ENCODE measurements at regions not wholly inside any gene's neighbourhood (a gene's known extent, or its start where the extent isn't known, plus 50 kb on each side); places are given as distances from the start of the nearest gene placed in this dataset.

GRCh38 chr12:84756961-84757360 lies 155.6 kb downstream of the SLC6A15 start:
- TF ChIP-seq CTCF (IDR thresholded peaks at IDR 0.05): no peak
- no peak for ATAC-seq

GRCh38 chr12:84745127-84745526 lies 167.5 kb downstream of the SLC6A15 start:
- no peak for DNase-seq
- intact Hi-C loops (cut with DNase I): no loop called here
- Histone ChIP-seq H3K4me3 (no peak overlapping the region), H3K36me3 (no peaks in the 10 kb centered on the region), H3K9me3 (no peaks in the 10 kb centered on the region), H3K27ac (no peak overlapping the region), H3K4me1 (no peaks in the 10 kb centered on the region), H3K27me3 (no peaks in the 10 kb centered on the region)
- ATAC-seq: no peak
- no peak for TF ChIP-seq CTCF (IDR thresholded peaks at IDR 0.05)

More at GRCh38 chr12:84756961-84757360, 155.6 kb downstream of the SLC6A15 start:
- Histone ChIP-seq H3K9me3 (no peaks in the 10 kb centered on the region), H3K4me1 (no peaks in the 10 kb centered on the region), H3K27ac (no peak overlapping the region), H3K4me3 (no peak overlapping the region), H3K36me3 (no peaks in the 10 kb centered on the region), H3K27me3 (no peaks in the 10 kb centered on the region)
- intact Hi-C loops (cut with DNase I): no loop called here
- DNase-seq: no peak

GRCh38 chr12:84741692-84742091 lies 170.9 kb downstream of the SLC6A15 start:
- ATAC-seq (peak; percentile 39), DNase-seq (peak in 2 of 4 donors; percentile 58 to 75)
- Histone ChIP-seq H3K4me3 (no peak overlapping the region), H3K27me3 (no peaks in the 10 kb centered on the region), H3K4me1 (no peaks in the 10 kb centered on the region), H3K27ac (no peak overlapping the region), H3K36me3 (no peaks in the 10 kb centered on the region), H3K9me3 (no peaks in the 10 kb centered on the region)
- intact Hi-C loops (cut with DNase I): no loop called here
- no peak for TF ChIP-seq CTCF (IDR thresholded peaks at IDR 0.05)

GRCh38 chr12:84741031-84741430 lies 171.6 kb downstream of the SLC6A15 start:
- H3K36me3 ChIP-seq: no peaks in the 10 kb centered on the region
- no peak for DNase-seq
- intact Hi-C loops (cut with DNase I): no loop called here
- TF ChIP-seq CTCF (IDR thresholded peaks at IDR 0.05): no peak
- no peak for ATAC-seq
- no peak overlapping the region for H3K4me3 ChIP-seq
- H3K27me3 ChIP-seq: no peaks in the 10 kb centered on the region
- H3K9me3 ChIP-seq: no peaks in the 10 kb centered on the region
- no peaks in the 10 kb centered on the region for H3K4me1 ChIP-seq
- no peak overlapping the region for H3K27ac ChIP-seq

GRCh38 chr12:84740602-84741001 lies 172.0 kb downstream of the SLC6A15 start:
- H3K27me3 ChIP-seq: no peaks in the 10 kb centered on the region
- no peak for TF ChIP-seq CTCF (IDR thresholded peaks at IDR 0.05)
- ATAC-seq (no peak), DNase-seq (no peak)
- no peaks in the 10 kb centered on the region for H3K4me1 ChIP-seq
- H3K27ac ChIP-seq: no peak overlapping the region
- intact Hi-C loops (cut with DNase I): no loop called here
- no peaks in the 10 kb centered on the region for H3K36me3 ChIP-seq
- no peaks in the 10 kb centered on the region for H3K9me3 ChIP-seq
- no peak overlapping the region for H3K4me3 ChIP-seq
